ENCODE measurements at regions not wholly inside any gene's neighbourhood (a gene's known extent, or its start where the extent isn't known, plus 50 kb on each side); places are given as distances from the start of the nearest gene placed in this dataset.
"Not testable (repeated sequence)": the region's sequence is repeated elsewhere in the genome, so short reads cannot be mapped to it uniquely, and the experiment has no call there.

DNA sequence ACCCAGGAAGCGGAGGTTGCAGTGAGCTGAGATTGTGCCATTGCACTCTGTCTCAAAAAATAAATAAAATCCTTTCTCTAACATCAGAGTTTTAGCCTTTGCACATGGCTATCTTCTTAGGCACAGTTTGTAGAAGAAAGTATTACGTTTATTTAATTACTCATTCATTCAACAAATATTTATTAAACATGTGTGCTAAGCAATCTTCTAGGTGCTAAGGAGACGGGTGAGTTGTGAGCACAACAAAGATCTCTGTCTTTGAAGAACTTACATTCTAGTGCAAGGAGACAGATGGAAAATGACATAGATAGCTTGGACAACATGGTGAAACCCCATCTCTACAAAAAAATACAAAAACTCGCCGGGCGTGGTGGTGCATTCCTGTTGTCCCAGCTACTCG, 122.3 kb upstream of the MYO10 start:
- TF ChIP-seq, protein P1, sequence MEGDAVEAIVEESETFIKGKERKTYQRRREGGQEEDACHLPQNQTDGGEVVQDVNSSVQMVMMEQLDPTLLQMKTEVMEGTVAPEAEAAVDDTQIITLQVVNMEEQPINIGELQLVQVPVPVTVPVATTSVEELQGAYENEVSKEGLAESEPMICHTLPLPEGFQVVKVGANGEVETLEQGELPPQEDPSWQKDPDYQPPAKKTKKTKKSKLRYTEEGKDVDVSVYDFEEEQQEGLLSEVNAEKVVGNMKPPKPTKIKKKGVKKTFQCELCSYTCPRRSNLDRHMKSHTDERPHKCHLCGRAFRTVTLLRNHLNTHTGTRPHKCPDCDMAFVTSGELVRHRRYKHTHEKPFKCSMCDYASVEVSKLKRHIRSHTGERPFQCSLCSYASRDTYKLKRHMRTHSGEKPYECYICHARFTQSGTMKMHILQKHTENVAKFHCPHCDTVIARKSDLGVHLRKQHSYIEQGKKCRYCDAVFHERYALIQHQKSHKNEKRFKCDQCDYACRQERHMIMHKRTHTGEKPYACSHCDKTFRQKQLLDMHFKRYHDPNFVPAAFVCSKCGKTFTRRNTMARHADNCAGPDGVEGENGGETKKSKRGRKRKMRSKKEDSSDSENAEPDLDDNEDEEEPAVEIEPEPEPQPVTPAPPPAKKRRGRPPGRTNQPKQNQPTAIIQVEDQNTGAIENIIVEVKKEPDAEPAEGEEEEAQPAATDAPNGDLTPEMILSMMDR (IDR thresholded peaks at IDR 0.05; ENCODE audit: low read depth, low read length): no peak

GRCh38 chr5:17061973-17062470, 125.9 kb upstream of the MYO10 start:
- in situ Hi-C loops (cut with HindIII; ENCODE audit: low sequenced_read_pairs): no loop called here
- TF ChIP-seq, protein P1 (IDR thresholded peaks at IDR 0.05; ENCODE audit: low read depth, low read length): no peak
- H3K4me3 ChIP-seq (ENCODE audit: low read depth, low read length): no peak overlapping the region
- DNase-seq (ENCODE audit: low read depth, low spot score): no peak

More for the DNA sequence above, 122.3 kb upstream of the MYO10 start:
- no peak overlapping the region for H3K4me3 ChIP-seq (ENCODE audit: low read depth, low read length)
- in situ Hi-C loops (cut with HindIII; ENCODE audit: low sequenced_read_pairs): no loop called here
- no peak for DNase-seq (ENCODE audit: low read depth, low spot score)

- H3K4me3 ChIP-seq (ENCODE audit: low read depth, low read length); in situ Hi-C loops (cut with HindIII; ENCODE audit: low sequenced_read_pairs); DNase-seq (ENCODE audit: low read depth, low spot score): not testable (repeated sequence)
Measured at GRCh38 chr5:17062741-17063140, 126.7 kb upstream of the MYO10 start.

- no peak overlapping the region for H3K4me3 ChIP-seq (ENCODE audit: low read depth, low read length)
- no peak for DNase-seq (ENCODE audit: low read depth, low spot score)
- in situ Hi-C loops (cut with HindIII; ENCODE audit: low sequenced_read_pairs): no loop called here
- TF ChIP-seq, protein P1 (IDR thresholded peaks at IDR 0.05; ENCODE audit: low read depth, low read length): no peak
Measured at GRCh38 chr5:17064241-17064640, 128.2 kb upstream of the MYO10 start.

- TF ChIP-seq, protein P1 (IDR thresholded peaks at IDR 0.05; ENCODE audit: low read depth, low read length): no peak
- H3K4me3 ChIP-seq (ENCODE audit: low read depth, low read length): no peak overlapping the region
- in situ Hi-C loops (cut with HindIII; ENCODE audit: low sequenced_read_pairs): no loop called here
- no peak for DNase-seq (ENCODE audit: low read depth, low spot score)
Measured at GRCh38 chr5:17065458-17065857, 129.4 kb upstream of the MYO10 start.

GRCh38 chr5:17066026-17066425, 129.9 kb upstream of the MYO10 start:
- H3K4me3 ChIP-seq (ENCODE audit: low read depth, low read length); DNase-seq (ENCODE audit: low read depth, low spot score); in situ Hi-C loops (cut with HindIII; ENCODE audit: low sequenced_read_pairs): not testable (repeated sequence)

- no peak for DNase-seq (ENCODE audit: low read depth, low spot score)
- TF ChIP-seq, protein P1 (IDR thresholded peaks at IDR 0.05; ENCODE audit: low read depth, low read length): no peak
- in situ Hi-C loops (cut with HindIII; ENCODE audit: low sequenced_read_pairs): no loop called here
- H3K4me3 ChIP-seq (ENCODE audit: low read depth, low read length): no peak overlapping the region
Measured at GRCh38 chr5:17067657-17068392, 131.7 kb upstream of the MYO10 start.
